ENCODE measurements at regions not wholly inside any gene's neighbourhood (a gene's known extent, or its start where the extent isn't known, plus 50 kb on each side); places are given as distances from the start of the nearest gene placed in this dataset.

GRCh38 chr13:70841240-70842061, 733.2 kb upstream of the KLHL1 start:
- Histone ChIP-seq H3K27me3 (no peaks in the 10 kb centered on the region), H3K9me3 (no peaks in the 10 kb centered on the region), H3K36me3 (no peaks in the 10 kb centered on the region), H3K27ac (no peak overlapping the region), H3K4me1 (no peaks in the 10 kb centered on the region), H3K4me3 (no peak overlapping the region)
- no peak for DNase-seq (ENCODE audit: low spot score in 2 of 2)
- TF ChIP-seq CTCF (IDR thresholded peaks at IDR 0.05) = no peak
- intact Hi-C loops (cut with DNase I) = no loop called here

GRCh38 chr13:70835371-70835770, 727.1 kb upstream of the KLHL1 start:
- no peaks in the 10 kb centered on the region for H3K36me3 ChIP-seq
- H3K27me3 ChIP-seq = no peaks in the 10 kb centered on the region
- H3K9me3 ChIP-seq = no peaks in the 10 kb centered on the region
- intact Hi-C loops (cut with DNase I) = no loop called here
- DNase-seq (ENCODE audit: low spot score in 2 of 2) = no peak
- no peak overlapping the region for H3K27ac ChIP-seq
- TF ChIP-seq CTCF (IDR thresholded peaks at IDR 0.05) = no peak
- no peak overlapping the region for H3K4me3 ChIP-seq
- no peaks in the 10 kb centered on the region for H3K4me1 ChIP-seq

DNA sequence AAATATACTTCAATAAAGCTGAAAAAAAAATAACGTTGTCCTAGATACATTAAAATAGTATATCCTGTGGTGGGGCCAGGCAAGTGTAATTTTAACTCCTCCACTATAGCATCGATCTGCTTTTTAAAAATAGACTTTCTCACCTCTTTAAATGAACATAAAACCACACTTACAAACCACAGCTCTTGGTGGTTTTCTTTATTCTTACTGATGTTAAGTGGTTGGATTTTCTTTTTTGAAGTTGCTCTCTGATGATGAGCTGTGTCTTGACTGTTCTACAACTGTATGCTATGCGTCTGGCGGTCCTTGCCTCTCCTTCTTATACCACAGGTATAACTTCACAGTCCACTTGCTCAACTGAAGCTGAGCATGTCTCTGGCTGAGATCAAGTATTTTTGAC, 721.5 kb upstream of the KLHL1 start:
- no peaks in the 10 kb centered on the region for H3K27me3 ChIP-seq
- TF ChIP-seq CTCF (IDR thresholded peaks at IDR 0.05) = no peak
- intact Hi-C loops (cut with DNase I) = no loop called here
- no peaks in the 10 kb centered on the region for H3K9me3 ChIP-seq
- no peaks in the 10 kb centered on the region for H3K36me3 ChIP-seq
- no peak overlapping the region for H3K27ac ChIP-seq
- H3K4me1 ChIP-seq = no peaks in the 10 kb centered on the region
- DNase-seq (ENCODE audit: low spot score in 2 of 2) = no peak
- no peak overlapping the region for H3K4me3 ChIP-seq

DNA sequence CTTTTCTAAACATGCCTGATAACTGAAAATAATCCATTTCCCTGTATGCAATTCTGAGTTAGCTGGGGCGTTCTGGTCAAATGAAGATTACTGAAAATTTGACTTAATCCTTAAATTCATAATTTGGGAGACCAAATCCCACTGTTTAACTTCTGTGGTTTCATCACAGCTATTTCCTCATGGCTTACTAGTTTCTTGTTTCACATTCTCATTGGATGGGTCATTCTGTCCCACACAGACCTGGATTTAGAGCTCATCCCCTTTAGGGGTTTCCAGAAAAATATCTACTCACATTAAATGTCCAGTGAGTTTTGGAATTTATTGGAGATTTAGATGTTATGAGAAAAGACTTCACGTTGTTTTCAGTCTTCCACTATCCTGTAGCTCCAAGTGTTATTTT, 709.3 kb upstream of the KLHL1 start:
- Histone ChIP-seq H3K27ac (no peak overlapping the region), H3K27me3 (no peaks in the 10 kb centered on the region), H3K9me3 (no peaks in the 10 kb centered on the region), H3K4me1 (no peaks in the 10 kb centered on the region), H3K36me3 (no peaks in the 10 kb centered on the region), H3K4me3 (no peak overlapping the region)
- intact Hi-C loops (cut with DNase I) = no loop called here
- no peak for DNase-seq (ENCODE audit: low spot score in 2 of 2)
- TF ChIP-seq CTCF (IDR thresholded peaks at IDR 0.05) = no peak

- TF ChIP-seq CTCF (IDR thresholded peaks at IDR 0.05) = no peak
- no peak for DNase-seq (ENCODE audit: low spot score in 2 of 2)
- Histone ChIP-seq H3K27me3 (no peaks in the 10 kb centered on the region), H3K9me3 (no peaks in the 10 kb centered on the region), H3K27ac (no peak overlapping the region), H3K4me3 (no peak overlapping the region), H3K4me1 (no peaks in the 10 kb centered on the region), H3K36me3 (no peaks in the 10 kb centered on the region)
- intact Hi-C loops (cut with DNase I) = no loop called here
Observed at GRCh38 chr13:70816853-70817252, 708.6 kb upstream of the KLHL1 start.

Data from ascending aorta (tissue), 2 donors.